Neural cell (in vitro differentiated cells): ENCODE measurements at regions not wholly inside any gene's neighbourhood (a gene's known extent, or its start where the extent isn't known, plus 50 kb on each side); places are given as distances from the start of the nearest gene placed in this dataset.

Experiments
- H2AFZ ChIP-seq: fragments of 200-600, 300-800 bp; sonication (generic), shearing (Covaris generic); 2 replicates; pipeline ENCODE4 v1.6.0; 2014; ENCODE audit warnings: low read depth, mild to moderate bottlenecking, antibody characterized with exemption, low read length, moderate library complexity
- H3F3A ChIP-seq: fragments of 200-600 bp; shearing (Covaris generic); 2 replicates; pipeline ENCODE4 v1.6.1; 2016; ENCODE audit warnings: mild to moderate bottlenecking, moderate library complexity, mixed read lengths, antibody characterized with exemption, low read length; ENCODE audit not compliant: insufficient read depth, poor library complexity, severe bottlenecking
- H3K27ac ChIP-seq: fragments of 200-600, 300-800 bp; sonication (generic), shearing (Covaris generic); 2 replicates; pipeline ENCODE4 v1.5.1; 2014; ENCODE audit warnings: mild to moderate bottlenecking, low read length, moderate library complexity
- H3K27me3 ChIP-seq: fragments of 300-800, 200-600 bp; sonication (generic), shearing (Covaris generic); 2 replicates; pipeline ENCODE4 v1.6.0; 2014; ENCODE audit warnings: mild to moderate bottlenecking, low read depth, low read length, moderate library complexity; ENCODE audit not compliant: insufficient read depth
- H3K36me3 ChIP-seq: fragments of 300-800, 200-600 bp; sonication (generic), shearing (Covaris generic); 2 replicates; pipeline ENCODE4 v1.5.1; 2014; ENCODE audit warnings: mild to moderate bottlenecking, antibody characterized with exemption, low read length, moderate library complexity; ENCODE audit not compliant: insufficient read depth
- H3K4me2 ChIP-seq: fragments of 300-800, 200-600 bp; sonication (generic), shearing (Covaris generic); 2 replicates; pipeline ENCODE4 v1.6.0; 2014; ENCODE audit warnings: mild to moderate bottlenecking, low read length
- H3K4me3 ChIP-seq: fragments of 300-800, 200-600 bp; sonication (generic), shearing (Covaris generic); 2 replicates; pipeline ENCODE4 v1.5.1; 2014; ENCODE audit warnings: mild to moderate bottlenecking, low read length, moderate library complexity
- H3K79me2 ChIP-seq: fragments of 200-600 bp; shearing (Covaris generic); replicated peaks from 2 replicates; pipeline ENCODE4 v1.6.0; 2014; ENCODE audit warnings: mild to moderate bottlenecking, low read length, moderate library complexity; ENCODE audit not compliant: insufficient read depth
- H3K9ac ChIP-seq: fragments of 300-800, 200-600 bp; sonication (generic), shearing (Covaris generic); 2 replicates; pipeline ENCODE4 v1.6.1; 2016; ENCODE audit warnings: mild to moderate bottlenecking, low read length, mixed read lengths
- H3K9me2 ChIP-seq: fragments of 200-600 bp; shearing (Covaris generic); 2 replicates; pipeline ENCODE4 v1.6.1; 2016; ENCODE audit warnings: mild to moderate bottlenecking, low read length, mixed read lengths; ENCODE audit not compliant: insufficient read depth
- H3K9me3 ChIP-seq: fragments of 200-600, 300-800 bp; sonication (generic), shearing (Covaris generic); 2 replicates; pipeline ENCODE4 v1.6.1; 2016; ENCODE audit warnings: mild to moderate bottlenecking, mixed run types, low read length, moderate library complexity, mixed read lengths
- H4K20me1 ChIP-seq: fragments of 200-600 bp; shearing (Covaris generic); 2 replicates; pipeline ENCODE4 v1.6.1; 2016; ENCODE audit warnings: mild to moderate bottlenecking, mixed run types; ENCODE audit not compliant: insufficient read depth
- CTCF ChIP-seq: fragments of 450-650 bp; IDR thresholded peaks from 2 replicates; pipeline ENCODE4 v1.5.1; 2014; ENCODE audit warnings: antibody characterized with exemption, mild to moderate bottlenecking, moderate library complexity; ENCODE audit not compliant: poor library complexity, severe bottlenecking
- EP300 ChIP-seq: fragments of 450-650 bp; conservative IDR thresholded peaks from 2 replicates; pipeline ENCODE4 v1.6.1; 2014; ENCODE audit warnings: antibody characterized with exemption, mild to moderate bottlenecking, moderate library complexity; ENCODE audit not compliant: poor library complexity, severe bottlenecking
- EZH2 ChIP-seq: fragments of 200-600, 300-800 bp; shearing (Covaris generic), sonication (generic); IDR thresholded peaks from 2 replicates; pipeline ENCODE4 v1.6.1; 2014; ENCODE audit warnings: antibody characterized with exemption, low read length, borderline replicate concordance, mild to moderate bottlenecking; ENCODE audit not compliant: insufficient read depth, poor library complexity, severe bottlenecking
- MXI1 ChIP-seq: fragments of 450-650 bp; conservative IDR thresholded peaks from 2 replicates; pipeline ENCODE4 v1.6.1; 2014; ENCODE audit warnings: antibody characterized with exemption, mild to moderate bottlenecking; ENCODE audit not compliant: poor library complexity, severe bottlenecking
- POLR2AphosphoS5 ChIP-seq: IDR thresholded peaks from 2 replicates; pipeline ENCODE4 v1.6.1; 2012
- RAD21 ChIP-seq: fragments of 450-650 bp; conservative IDR thresholded peaks from 2 replicates; pipeline ENCODE4 v1.6.1; 2014; ENCODE audit warnings: antibody characterized with exemption, mild to moderate bottlenecking, moderate library complexity
- REST ChIP-seq: IDR thresholded peaks from 2 replicates; pipeline ENCODE4 v1.6.1; 2012; ENCODE audit warnings: borderline replicate concordance
- SMC3 ChIP-seq: fragments of 450-650 bp; conservative IDR thresholded peaks from 2 replicates; pipeline ENCODE4 v1.6.1; 2014; ENCODE audit warnings: antibody characterized with exemption, mild to moderate bottlenecking, moderate library complexity; ENCODE audit not compliant: poor library complexity
- TAF1 ChIP-seq: IDR thresholded peaks from 2 replicates; pipeline ENCODE4 v1.6.1; 2012; ENCODE audit warnings: low read depth

- Histone ChIP-seq H4K20me1 (no peaks in the 10 kb centered on the region), H3K27me3 (no peaks in the 10 kb centered on the region), H2AFZ (no peak overlapping the region), H3K9me3 (no peaks in the 10 kb centered on the region), H3K79me2 (no peaks in the 10 kb centered on the region), H3K9ac (no peak overlapping the region), H3K27ac (no peak overlapping the region), H3K4me3 (no peak overlapping the region), H3K4me2 (no peak overlapping the region), H3K9me2 (no peaks in the 10 kb centered on the region), H3K36me3 (no peaks in the 10 kb centered on the region), H3F3A (no peaks in the 10 kb centered on the region)
- TF ChIP-seq EZH2 (no peak), POLR2AphosphoS5 (no peak), TAF1 (no peak), MXI1 (no peak), CTCF (no peak), EP300 (no peak), SMC3 (no peak), REST (no peak), RAD21 (no peak)
Observed at GRCh38 chr9:80954521-80954920, 734.8 kb downstream of the TLE1 start.

- Histone ChIP-seq H3F3A (no peaks in the 10 kb centered on the region), H3K27me3 (no peaks in the 10 kb centered on the region), H4K20me1 (no peaks in the 10 kb centered on the region), H3K36me3 (no peaks in the 10 kb centered on the region), H2AFZ (no peak overlapping the region), H3K79me2 (no peaks in the 10 kb centered on the region), H3K9me2 (no peaks in the 10 kb centered on the region), H3K9ac (no peak overlapping the region), H3K27ac (no peak overlapping the region), H3K9me3 (no peaks in the 10 kb centered on the region), H3K4me2 (no peak overlapping the region), H3K4me3 (no peak overlapping the region)
- TF ChIP-seq SMC3 (no peak), RAD21 (no peak)
Observed at GRCh38 chr9:80952363-80952922, 736.9 kb downstream of the TLE1 start.

- Histone ChIP-seq H3K9me2 (no peaks in the 10 kb centered on the region), H3K36me3 (no peaks in the 10 kb centered on the region), H3K4me3 (no peak overlapping the region), H3K27ac (no peak overlapping the region), H3K79me2 (no peaks in the 10 kb centered on the region), H3K27me3 (no peaks in the 10 kb centered on the region), H2AFZ (no peak overlapping the region), H3K4me2 (no peak overlapping the region), H3K9me3 (no peaks in the 10 kb centered on the region), H3F3A (no peaks in the 10 kb centered on the region), H4K20me1 (no peaks in the 10 kb centered on the region), H3K9ac (no peak overlapping the region)
- TF ChIP-seq CTCF (no peak), TAF1 (no peak), REST (no peak), SMC3 (no peak), RAD21 (no peak), EP300 (no peak), EZH2 (no peak), MXI1 (no peak), POLR2AphosphoS5 (no peak)
Observed at GRCh38 chr9:80951675-80952074, 737.7 kb downstream of the TLE1 start.
